NCI-H82 (cell line): ENCODE measurements at regions not wholly inside any gene's neighbourhood (a gene's known extent, or its start where the extent isn't known, plus 50 kb on each side); places are given as distances from the start of the nearest gene placed in this dataset.

ENCODE experiments used
- DNase-seq: peaks from one replicate; lab custom pipeline; 2025; lab: John Stamatoyannopoulos, UW

DNA sequence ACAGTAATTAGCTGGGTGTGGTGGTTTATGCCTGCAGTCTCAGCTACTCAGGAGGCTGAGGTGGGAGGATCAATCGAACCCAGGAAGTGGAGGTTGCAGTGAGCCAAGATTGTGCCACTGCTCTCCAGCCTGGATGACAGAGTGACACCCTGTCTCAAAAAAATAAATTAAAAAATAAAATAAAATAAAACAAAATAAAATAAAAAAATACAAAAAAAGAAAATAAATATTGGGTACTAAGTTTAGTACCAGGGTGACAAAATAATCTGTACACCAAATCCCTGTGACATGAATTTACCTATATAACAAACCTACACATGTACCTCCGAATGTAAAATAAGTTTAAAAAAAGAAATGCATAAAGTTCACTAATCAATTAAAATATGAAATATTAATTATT lies 666.0 kb upstream of the CDH18 start:
- no peak for DNase-seq

DNA sequence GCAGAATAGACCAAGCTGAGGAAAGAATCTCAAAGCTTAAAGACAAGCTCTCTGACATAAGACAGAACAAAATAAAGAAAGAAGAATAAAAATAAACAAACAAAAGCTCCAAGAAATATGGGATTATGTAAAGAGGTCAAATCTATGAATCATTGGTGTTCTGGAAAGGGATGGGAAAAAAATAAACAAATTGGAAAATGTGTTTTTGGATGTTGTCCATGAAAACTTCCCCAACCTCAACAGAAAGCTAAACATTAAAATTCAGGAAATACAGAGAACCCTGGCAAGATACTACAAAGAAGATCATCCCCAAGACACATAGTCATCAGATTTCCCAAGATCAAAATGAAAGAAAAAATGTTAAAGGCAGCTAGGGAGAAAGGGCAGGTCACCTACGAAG lies 662.0 kb upstream of the CDH18 start:
- DNase-seq, result no peak

DNA sequence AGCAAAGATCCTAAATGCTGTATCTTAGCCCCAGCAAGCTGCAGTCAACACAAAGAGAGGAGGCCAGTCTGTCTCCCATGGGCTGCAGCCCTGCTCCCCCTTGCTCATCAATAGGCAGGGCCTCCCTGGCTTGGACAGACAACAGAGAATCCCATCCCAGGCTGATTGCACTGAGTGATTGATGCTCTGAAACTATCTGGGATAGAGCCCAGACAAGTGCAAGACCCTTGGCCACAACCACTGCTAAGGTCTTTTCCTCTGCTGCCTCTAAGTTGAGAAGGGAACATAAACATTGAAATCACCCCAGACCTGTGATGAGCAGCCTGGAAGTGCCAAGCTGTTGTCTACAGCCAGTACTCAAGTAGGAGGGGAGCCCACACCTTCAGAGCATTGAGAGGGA lies 661.0 kb upstream of the CDH18 start:
- no peak for DNase-seq

DNA sequence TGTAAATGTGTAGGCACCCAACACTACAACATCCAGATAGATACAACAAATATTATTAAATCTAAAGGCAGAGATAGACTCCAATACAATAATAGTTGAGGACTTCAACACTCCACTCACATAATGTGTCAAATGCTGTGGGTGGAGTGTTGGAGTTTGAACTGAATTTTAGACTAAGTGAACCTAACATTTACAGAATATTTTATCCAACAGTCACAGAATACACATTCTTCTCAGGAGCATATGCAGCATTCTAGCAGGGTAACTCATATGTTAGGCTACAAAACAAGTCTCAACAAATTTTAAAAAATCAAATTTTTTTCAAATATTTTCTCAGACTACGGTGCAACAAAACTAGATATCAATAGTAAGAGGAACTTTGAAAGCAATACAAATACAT lies 648.7 kb upstream of the CDH18 start:
- DNase-seq, result no peak

DNA sequence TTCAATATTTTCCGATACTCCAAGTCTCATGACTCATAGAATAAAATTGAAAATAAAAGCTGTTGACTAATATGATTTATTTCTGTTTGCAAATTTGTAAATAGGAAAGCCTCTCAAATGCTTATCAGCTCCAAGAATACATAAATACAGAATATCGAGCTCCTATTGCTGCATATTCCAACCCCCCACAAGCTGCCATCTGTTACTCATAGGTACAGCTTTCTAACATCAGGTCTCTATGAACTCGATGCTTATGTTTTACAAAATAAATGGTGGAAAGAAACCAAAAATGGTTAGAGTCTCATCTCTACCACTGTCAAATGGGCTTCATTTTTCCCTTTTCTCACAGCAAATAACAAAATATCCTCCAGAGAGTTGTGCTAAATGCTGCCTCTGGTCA lies 631.6 kb upstream of the CDH18 start:
- no peak for DNase-seq

DNA sequence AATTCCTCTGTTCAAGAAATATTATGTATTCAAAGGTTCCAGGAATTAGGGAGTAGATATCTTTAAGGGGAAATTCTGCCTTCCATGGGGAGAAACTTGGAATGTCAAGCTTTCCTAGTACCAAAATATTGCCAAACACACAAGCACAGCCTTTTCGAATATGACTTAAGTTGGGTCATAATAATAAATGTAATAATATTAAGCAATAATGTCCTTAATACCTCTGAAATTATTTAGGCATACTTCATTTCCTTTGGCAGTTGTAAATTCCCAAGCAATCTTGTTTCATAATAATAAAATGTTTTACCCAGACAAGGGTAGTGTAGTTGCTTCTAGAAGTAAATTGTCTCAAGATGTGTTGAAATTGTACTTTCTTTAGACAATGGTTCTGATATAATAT lies 630.3 kb upstream of the CDH18 start:
- DNase-seq, result no peak

DNA sequence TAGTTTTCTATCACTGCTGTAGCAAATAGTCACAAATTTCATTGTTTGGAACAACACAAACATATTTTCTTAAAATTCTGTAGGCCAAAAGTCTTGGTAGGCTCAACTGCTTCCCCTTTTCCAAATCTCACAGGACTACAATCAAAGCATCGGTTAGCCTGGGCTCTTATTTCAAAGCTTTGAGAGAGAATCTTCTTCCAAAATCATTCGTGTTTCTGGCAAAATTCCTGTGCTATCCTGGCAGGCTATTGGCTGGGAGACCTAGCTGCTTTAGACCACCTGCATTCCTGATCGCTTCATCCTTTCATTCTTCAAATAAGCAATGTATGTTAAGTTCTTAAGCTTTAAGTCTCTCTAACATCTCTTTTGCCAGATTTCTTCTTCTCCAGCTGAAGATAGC lies 629.8 kb upstream of the CDH18 start:
- no peak for DNase-seq

DNA sequence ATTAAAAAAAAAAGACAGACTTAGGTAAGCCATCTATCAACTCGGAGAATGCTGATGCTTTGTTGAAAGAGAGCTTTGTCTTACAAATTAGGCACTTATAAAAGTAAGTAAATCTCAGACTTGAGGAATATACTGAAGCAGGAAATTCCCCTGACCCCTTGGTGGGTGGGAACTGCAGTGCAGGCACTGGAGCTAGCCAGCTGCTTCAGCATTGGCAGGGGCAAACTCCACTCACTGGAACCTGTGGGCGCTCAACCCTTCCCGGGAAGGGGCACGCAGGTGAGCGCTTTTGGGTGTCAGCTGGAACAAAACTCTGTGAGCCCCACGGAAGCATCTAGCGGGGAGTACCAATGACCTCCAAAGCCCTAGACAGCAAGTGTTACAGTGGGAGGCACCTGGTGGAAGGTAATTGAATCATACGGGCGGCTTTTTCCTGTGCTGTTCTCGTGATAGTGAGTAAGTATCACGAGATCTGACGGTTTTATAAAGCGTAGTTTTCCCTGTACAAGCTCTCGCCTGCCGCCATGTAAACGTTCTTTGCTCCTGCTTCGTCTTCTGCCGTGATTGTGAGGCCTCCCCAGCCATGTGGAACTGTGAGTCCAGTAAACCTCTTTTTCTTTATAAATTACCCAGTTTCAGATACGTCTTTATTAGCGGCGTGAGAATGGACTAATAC lies 628.0 kb upstream of the CDH18 start:
- no peak for DNase-seq

DNA sequence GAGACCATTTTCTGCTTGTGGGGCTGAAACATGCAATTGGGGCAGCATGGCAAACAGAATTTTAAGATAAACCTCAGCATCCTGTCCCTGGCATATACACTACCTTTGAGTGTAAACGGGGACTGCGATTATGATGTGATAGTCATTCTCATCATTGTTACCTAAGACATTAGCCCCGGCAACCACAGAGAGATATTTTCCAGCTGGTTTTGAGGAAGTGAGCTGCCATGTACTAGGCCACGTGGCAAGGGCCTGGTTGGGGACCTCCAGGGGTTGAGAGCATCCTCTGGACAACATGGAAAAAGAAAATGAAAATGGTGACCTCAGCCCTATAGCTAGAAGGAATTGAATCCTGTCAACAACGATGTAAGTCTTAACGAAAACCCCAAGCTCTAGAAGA lies 623.6 kb upstream of the CDH18 start:
- DNase-seq, result no peak

DNA sequence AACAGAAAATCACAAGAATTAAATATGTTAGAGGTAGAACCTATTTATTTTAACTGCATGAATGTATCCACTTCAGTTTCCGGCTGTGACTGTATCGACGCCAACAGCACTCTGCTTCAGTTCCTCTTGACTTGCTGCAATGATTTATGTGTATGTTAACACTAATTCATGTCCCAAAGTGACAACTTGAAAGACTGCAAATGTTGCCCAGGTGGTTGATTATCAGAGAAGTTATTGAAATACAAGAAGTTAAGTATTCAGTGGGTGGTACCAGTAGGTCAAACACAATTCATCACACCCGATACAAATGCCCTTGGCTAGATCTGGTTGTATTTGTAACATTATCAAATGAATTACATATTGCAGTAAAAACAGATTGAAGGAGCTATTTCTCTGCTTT lies 622.7 kb upstream of the CDH18 start:
- no peak for DNase-seq

DNA sequence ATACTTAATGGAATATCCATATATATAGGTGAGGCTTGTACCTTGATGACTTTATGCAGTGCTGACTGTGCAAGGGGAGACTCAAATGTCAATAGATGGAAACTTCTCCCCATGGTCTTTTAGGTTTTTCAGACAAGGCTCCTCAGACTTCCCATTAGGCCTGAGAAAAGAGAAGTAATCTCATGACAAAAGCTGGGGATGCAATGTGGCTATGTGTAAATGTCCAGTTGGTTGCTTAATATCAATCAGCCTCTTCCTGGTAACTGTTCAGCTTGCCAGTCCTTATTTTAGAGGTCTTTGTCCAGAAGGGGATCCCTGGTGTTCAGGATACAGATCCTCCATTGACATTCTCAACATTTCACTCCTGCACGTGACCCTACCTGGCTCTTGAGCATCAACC lies 621.1 kb upstream of the CDH18 start:
- no peak for DNase-seq

DNA sequence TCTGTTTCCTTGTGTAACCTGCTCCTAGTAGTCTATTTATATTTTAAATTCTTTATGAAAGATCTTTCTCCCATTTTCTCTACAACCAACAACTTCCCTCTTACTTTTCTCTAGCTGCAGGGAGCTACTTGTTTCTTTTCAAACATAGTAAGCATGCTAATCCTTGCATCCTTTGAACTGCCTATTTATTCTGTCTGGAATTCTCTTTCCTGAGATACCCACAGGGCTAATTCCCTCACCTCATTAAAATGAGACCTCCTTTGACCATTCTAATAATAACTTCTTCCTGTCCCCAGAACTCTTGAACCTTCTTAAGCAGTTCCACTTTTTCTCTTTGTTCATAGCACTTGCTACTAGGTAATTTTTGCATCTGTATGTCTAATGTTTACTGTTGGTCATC lies 620.6 kb upstream of the CDH18 start:
- no peak for DNase-seq

DNA sequence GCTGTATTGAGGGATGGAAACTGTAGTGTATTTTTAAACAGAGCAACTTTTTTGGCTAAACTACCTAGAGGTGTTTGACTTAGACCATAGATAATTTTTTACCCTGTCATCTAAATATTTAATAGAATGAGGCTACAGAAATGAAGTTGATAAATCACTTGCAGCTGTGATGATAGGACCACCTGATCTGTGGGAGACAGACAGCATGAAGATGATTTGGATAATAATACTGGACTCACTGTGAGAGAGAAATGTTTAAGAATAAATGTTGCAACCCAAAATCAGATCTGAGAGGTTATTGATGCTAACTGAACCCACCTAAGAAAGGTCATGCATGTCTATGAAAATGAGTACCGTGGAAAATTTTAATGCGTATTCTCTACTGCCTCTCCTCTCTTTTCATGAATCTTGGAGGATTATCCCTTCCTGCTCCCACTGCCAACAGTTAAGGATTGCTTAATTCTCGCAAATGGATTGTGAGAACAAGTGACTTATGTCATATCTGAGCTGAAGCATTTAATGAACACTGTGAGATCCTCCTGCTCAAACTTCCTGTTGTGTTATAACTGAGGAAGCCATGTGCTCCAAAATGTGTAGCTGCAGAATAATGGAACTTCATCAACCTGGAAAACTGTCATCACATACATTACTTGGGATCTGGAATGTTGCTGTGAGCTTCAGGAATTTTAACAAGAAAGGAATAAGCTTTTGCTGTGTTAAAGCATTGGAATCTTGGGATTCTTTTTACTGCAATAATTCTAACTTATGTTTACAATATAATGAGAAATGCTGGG lies 617.9 kb upstream of the CDH18 start:
- DNase-seq, result peak; percentile 61

DNA sequence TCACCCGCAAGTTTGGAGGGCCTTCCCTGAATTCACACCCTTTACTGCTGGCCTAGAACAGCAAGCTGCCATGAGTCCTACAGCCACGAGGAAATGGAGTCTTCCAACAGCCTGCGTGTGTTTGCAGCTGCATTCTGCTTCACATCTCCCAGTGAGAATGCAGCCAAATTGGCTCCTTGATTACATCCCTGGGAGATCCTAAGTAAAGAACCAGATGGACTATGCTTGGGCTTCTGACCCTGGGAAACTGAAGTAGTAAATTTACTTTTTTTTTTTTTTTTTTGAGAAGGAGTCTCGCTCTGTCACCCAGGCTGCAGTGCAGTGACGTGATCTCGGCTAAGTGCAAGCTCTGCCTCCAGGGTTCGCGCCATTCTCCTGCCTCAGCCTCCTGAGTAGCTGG lies 617.0 kb upstream of the CDH18 start:
- no peak for DNase-seq

DNA sequence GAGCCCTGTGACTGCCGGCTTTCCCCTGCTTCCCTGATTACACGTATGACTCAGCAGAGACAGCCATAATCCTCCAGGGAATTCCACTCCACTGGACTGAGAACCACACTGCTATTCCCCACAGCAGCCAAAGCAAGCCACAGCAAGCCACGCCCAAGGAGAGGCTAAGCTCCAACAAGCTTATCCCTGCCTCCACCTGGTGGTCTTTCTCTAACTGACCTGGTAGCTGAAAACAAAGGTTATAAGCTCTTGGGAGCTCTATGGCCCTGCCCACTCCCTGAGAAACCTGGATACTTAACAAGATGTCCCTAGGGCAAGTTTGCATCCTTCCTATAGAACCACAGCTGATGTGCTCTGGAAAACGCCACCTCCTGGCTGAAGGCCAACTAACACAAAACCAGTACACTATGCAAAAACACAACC lies 613.7 kb upstream of the CDH18 start:
- DNase-seq, result peak; percentile 93

DNA sequence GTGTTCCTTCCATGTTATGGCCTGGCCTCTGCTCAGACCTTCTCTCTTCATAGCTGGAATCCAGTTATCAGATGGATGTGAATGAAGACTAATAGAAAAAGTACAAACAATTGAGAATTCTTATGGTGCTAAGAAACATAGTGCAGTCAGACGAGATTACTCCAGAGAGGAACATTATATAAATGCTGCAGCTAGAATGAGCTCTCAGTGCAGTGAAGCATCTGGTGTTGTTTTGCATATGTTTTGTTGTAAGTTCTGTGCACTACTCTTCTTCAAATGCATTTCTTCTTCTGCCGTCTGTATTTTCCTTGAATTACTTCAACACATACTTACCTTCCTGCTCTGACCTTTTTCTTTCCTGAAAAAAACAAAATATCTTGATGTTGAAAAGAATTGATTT lies 602.4 kb upstream of the CDH18 start:
- DNase-seq, result no peak

DNA sequence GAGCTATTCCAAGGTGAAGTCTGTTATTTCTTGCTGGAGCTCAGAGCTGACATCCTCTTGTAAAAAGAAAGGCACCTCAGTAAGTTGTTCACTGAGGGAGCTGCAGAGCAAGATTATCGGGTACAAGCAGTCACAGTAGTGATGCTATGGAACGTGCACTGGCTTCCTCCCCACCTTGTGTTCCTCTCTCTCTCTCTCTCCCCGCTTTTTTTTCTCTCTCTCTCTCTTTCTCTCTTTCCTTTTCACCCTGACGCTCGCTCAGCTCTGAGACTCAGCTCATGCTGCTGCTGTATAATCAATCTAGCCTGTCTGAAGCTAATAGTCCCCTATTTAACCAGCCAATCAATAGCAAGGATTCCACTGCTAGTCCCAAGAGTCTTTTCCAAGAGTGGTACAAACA lies 587.6 kb upstream of the CDH18 start:
- no peak for DNase-seq

DNA sequence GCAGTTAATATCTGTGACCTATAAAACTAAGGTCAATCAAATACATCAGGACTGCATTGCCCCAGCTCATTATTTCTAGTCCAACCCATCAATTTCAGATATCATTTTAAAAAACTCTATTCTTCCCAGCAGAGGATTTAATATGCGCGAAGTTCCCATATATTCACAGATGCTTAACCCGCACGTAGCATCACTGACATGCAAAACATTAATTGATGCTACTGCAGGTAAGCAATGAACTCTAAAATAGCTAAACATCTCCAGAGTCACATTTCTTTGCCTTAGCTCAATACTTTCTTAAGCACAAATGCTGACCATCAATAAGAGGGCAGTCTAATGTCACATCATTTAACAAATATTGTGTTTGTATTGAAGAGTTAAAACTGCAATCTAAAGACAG lies 586.6 kb upstream of the CDH18 start:
- no peak for DNase-seq

DNA sequence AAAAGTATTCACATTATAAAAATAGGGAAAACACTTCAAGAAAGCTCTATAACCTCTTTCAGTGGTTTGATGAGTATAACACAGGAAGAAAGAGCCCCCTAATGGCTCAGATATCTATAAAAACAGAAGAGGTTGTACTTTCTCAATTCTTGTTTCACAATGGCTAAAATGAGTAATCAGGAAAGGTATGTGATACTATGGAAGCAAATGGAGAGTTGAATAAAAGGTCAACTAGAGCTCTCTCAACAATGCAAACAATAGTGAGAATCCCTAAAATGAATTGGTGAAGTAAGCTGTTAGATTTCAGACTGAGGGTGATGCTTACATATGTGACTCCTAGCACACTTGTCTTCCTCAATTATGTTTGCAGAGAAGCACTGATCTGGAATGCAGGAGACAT lies 584.6 kb upstream of the CDH18 start:
- no peak for DNase-seq

DNA sequence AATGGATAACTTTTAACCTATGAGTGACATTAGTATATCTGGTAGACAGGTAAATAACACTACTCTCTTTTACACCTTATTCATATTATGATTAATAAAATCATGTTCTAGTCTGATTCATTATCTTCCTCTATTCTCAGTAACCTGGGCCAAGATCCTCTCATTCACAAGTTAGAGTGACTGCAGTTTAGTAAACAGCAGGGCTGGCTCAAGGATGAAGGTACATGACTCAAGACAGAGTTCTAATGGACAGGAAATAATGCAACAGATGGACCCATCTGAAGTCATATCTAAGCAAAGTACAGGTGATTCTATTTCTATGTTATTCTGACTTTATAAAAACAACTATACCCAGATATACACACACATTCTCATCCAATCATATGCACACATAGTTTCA lies 582.5 kb upstream of the CDH18 start:
- DNase-seq, result no peak

DNA sequence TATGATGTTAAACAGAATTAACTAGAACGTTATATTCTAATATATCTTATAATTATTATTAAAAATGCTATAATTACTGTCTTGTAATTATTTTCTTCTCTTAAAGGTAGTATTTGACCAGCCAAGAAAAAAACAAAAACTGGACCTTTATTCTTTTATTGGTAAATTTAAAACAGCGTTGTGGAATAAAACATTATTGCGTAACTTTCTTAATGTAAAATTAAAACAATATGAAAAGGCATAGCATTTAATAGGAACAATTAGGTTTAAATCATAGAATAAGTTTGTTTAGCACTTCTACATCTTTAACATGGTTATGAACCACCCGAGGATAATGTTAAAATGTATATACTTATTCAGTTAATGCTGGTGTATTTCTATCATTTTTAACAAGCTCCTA lies 574.5 kb upstream of the CDH18 start:
- no peak for DNase-seq

DNA sequence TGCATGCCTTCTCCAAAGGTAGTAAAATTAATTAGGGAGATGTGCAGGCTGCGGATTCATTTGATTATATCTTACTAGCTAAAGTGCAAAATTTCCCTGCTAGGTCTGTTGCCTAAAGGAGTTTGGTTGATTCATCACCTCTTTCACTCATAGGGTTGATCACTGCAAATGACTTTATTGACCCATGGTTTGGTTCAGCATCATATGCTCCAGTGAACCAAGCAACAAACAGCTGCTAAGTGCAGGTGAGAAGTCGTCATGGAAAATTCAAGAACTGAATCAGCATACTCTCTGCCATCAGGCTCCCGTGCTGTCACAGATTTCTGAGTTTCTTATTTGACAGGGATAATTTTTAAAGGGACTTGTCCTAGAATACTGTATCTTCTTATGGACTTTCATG lies 571.8 kb upstream of the CDH18 start:
- DNase-seq, result no peak

DNA sequence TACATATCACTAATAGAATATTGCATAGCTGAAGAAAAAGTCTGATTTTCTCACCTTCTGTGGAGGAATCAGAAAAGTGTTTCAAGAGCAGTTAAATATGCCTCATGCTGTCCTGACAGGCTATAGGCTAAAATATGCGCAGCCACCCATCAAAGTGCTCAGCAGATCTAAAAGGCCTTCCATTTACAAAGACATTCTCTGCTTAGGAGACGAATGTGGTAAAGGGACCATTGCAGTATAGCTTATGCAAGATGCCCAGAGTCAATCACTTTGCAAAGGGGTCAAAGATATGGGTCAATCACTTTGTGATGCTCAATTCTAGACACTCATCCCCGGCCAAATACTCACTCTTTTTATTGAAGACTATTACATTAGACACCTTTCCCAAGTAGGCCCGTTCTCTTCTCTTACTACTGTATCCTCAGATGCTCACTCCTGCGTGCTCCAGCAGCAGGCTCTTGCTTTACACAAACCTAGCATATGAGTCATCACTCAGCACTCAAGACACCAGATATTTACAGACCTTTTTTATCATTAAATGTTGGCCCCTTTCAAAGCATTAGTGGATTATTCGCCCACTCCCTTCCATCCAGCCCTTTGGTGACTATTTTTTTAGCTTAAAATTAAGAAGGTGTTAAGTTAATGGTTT lies 568.2 kb upstream of the CDH18 start:
- DNase-seq, result no peak

DNA sequence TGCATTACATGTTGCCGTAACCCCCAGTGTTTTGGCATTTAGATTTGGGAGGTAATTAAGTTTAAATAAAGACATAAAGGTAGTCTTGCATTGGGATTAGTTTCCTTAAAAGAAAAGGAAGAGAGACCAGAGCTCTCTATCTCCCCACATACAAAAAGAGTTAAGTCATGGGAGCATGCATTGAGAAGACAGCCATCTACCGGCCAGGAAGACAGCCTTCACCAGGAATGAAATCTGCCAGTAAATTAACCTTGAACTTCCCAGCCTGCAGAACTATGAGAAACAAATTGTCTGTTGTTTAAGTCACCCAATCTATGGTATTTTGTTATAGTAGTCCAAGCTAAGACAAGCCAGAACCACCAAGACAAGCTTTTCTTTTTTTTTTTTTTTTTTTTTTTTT lies 567.0 kb upstream of the CDH18 start:
- DNase-seq, result no peak
